8988T (cell line): ENCODE measurements at regions not wholly inside any gene's neighbourhood (a gene's known extent, or its start where the extent isn't known, plus 50 kb on each side); places are given as distances from the start of the nearest gene placed in this dataset.
"Not testable (repeated sequence)": the region's sequence is repeated elsewhere in the genome, so short reads cannot be mapped to it uniquely, and the experiment has no call there.

ENCODE experiments used
- DNase-seq: peaks from one replicate; pipeline ENCODE4 v3.0.0; 2011

- no peak for DNase-seq
Observed at GRCh38 chr11:38538866-38539680, 1941.0 kb upstream of the RAG2 start.

DNA sequence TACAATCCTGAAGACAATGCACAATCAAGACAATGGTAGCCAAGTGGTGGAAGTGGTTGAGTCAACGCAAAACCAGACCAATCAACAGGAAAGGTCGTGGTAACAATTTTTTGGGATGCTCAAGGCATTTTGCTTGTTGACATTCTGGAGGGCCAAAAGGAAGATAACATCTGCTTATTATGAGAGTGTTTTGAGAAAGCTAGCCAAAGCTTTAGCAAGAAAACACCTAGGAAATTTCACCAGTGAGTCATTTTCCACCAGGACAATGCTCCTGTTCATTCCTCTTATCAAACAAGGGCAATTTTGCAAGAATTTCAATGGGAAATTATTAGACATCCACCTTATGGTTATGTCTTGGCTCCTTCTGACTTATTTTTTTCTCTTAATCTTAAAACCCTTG lies 1932.2 kb upstream of the RAG2 start:
- DNase-seq: no peak

- no peak for DNase-seq
Observed at GRCh38 chr11:38524945-38525344, 1926.9 kb upstream of the RAG2 start.

DNA sequence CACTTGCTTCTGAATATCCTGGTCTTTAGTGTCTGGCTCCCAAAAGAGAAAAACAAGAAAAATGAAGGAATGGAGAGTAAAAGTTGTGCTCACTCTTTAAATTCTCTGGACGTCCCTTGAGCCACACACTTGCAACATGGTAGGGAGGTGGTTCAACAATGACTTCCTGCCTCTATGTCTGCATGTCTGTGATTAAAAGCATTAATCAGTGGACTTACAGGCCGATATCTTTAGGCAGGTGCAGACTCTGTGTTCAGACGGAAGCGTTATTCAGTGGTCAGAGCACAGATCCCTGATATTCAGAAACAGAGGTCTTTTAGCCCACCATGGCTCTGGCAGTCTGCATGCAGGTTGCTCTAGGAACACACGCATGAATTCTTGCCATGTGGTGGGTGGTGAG lies 1920.0 kb upstream of the RAG2 start:
- no peak for DNase-seq

DNA sequence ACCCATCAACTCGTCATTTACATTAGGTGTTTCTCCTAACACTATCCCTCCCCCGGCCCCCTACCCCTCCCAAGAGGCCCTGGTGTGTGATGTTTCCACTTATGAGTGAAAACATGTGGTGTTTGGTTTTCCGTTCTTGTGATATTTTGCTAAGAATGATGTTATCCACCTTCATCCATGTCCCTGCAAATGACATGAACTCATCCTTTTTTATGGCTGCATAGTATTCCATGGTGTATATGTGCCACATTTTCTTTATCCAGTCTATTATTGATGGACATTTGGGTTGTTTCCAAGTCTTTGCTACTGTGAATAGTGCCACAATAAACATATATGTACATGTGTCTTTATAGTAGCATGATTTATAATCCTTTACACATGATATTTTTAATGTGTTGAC lies 1914.8 kb upstream of the RAG2 start:
- DNase-seq: not testable (repeated sequence)

GRCh38 chr11:38510041-38510440 lies 1912.0 kb upstream of the RAG2 start:
- DNase-seq: no peak

GRCh38 chr11:38503876-38504275 lies 1905.8 kb upstream of the RAG2 start:
- no peak for DNase-seq

DNA sequence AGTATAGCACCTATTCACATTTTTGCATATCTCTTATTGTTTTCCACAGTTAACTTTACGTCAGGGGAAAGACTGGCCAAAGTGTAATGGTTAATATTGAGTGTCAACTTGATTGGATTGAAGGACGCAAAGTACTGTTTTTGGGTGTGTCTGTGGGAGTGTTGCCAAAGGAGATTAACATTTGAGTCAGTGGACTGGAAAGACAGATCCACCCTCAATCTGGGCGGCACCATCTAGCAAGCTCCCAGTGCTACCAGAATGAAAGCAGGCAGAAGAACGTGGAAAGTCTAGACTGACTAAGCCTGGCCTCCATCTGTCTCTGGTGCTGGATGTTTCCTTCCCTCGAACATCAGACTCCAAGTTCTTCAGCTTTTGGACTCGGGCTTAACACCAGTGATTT lies 1900.7 kb upstream of the RAG2 start:
- DNase-seq: no peak

DNA sequence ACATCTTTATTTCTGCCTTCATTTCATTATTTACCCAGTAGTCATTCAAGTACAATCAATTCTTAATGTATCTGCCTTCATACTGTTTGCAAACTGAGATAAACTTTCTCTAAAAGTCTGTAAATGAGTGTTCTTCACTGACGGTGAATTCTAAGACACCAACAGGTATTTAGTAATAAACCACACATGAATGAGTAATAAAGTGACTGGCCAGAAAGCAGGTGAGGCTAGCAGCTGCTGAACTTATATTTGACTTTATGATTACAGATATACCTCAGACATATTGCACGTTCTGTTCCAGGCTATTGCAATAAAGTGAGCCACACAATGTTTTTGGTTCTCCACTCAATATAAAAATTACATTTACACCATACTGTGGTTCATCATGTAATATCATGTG lies 1894.0 kb upstream of the RAG2 start:
- DNase-seq: no peak

DNA sequence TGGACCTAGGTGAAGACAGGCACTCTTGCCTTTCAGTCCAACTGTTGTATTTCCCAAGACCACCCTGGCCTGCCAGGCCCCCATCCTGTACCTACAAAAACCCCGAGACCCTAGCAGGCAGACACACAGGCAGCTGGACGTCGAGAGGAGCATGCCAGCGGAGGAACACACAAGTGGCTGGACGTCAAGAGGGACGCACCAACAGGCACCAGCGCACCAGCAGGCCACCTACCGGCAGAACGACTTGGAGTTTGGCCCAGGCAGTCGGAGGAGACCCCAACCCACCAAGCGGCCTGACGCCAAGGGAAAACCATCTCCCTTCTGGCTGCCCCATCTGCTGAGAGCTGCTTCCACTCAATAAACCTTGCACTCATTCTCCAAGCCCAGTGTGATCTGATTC lies 1883.4 kb upstream of the RAG2 start:
- DNase-seq: no peak

GRCh38 chr11:38476808-38477575 lies 1879.0 kb upstream of the RAG2 start:
- no peak for DNase-seq

DNA sequence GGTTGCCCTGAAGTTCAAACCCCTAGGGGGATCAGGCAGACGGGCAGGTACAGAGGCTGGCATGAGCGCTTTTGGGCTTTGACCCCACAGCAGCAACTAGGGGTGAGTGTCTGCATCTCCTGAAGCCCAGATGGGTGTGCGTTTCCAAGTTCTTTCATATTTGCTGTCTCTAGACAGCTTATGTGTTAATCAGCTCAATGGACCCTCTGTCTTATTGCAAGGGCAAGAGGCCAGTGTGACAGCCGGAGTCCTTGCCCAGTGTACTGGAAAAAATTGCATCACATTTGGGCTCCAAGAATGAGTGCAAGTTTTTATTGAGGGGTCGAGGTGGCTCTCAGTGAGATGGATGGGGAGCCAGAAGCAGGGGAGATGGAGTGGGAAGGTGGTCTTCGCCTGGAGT lies 1863.7 kb upstream of the RAG2 start:
- no peak for DNase-seq

- no peak for DNase-seq
Observed at GRCh38 chr11:38460896-38461295, 1862.9 kb upstream of the RAG2 start.

GRCh38 chr11:38460429-38460828 lies 1862.4 kb upstream of the RAG2 start:
- no peak for DNase-seq

GRCh38 chr11:38456371-38456770 lies 1858.3 kb upstream of the RAG2 start:
- no peak for DNase-seq

DNA sequence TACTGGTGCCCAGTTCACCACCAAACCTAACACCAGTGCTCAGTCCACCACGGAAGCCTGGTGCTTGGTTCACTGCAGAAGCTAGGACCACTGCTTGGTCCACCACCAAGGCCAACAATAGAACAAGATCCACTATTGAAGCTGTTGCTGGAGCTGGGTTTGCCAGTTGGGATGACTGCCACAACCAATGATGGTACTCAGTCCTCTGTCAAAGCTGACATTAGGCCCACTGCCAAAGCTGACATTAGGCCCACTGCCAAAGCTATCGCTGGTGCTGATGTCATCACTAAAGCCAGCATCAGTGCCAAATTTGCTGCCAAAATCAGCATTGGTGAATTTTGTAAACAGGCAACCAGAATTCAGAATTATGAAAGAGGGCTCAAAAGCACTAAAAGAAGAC lies 1850.2 kb upstream of the RAG2 start:
- DNase-seq: no peak

- DNase-seq: no peak
Observed at GRCh38 chr11:38446336-38446735, 1848.3 kb upstream of the RAG2 start.

GRCh38 chr11:38438091-38438490 lies 1840.1 kb upstream of the RAG2 start:
- no peak for DNase-seq

DNA sequence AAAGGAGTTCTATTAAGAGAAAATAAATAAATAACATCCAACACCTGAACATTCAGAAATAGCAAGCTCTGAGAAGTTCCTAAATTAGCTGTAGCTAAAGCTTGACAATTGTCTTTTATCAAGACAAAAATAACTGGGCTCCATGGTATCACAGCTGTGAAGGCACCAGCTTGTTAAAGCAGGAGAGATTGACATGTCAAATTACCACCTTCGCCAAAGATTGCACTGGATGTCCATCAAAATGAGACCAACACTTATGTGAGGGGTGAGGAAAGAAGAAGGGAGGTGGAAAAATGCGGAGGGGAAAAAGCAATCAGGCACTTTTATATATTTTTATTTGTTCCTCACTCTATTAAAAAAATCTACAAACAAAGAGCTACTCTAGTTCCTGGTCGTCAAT lies 1827.5 kb upstream of the RAG2 start:
- no peak for DNase-seq

DNA sequence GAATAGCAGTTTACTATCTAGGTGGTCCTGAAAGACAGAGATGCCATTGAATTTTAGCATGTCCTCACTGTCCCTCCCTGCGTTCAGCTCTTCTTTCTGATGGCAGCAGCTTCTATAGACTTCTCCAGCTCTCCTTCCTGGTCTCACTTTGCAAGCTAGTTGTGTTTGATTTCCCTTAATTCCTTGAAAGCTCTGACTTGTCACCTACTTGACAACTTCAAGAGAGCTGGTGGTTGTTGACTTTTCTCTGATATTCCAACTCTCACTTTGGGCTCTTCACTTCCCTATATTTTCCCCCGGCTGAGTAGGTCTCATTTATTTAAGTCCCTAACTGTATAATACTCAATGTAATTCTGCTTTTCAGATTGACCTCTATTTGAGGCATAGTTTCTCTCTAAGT lies 1825.0 kb upstream of the RAG2 start:
- DNase-seq: no peak

- no peak for DNase-seq
Observed at GRCh38 chr11:38416141-38416540, 1818.1 kb upstream of the RAG2 start.

GRCh38 chr11:38411149-38411548 lies 1813.1 kb upstream of the RAG2 start:
- no peak for DNase-seq

- no peak for DNase-seq
Observed at GRCh38 chr11:38402063-38402462, 1804.0 kb upstream of the RAG2 start.

GRCh38 chr11:38392176-38392575 lies 1794.1 kb upstream of the RAG2 start:
- no peak for DNase-seq

DNA sequence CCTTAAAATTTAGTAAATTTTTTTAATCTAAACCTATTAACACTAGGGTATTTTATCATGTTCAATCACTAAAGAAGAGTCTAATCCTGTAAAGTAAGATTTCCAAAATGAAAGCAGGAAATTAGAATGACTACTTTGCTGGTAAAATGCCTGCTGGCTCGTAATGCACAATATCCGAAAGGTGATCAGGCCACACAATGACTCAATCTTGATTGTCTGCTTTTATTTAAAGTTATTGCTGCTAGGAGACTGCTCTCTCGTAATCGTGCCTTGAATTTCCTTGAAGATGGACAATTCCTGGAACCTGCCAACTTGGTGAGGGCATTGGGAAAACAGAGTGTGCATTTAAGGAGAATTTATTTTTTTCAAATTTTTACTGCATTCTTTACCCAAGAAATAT lies 1786.5 kb upstream of the RAG2 start:
- no peak for DNase-seq
